ENCODE measurements at regions not wholly inside any gene's neighbourhood (a gene's known extent, or its start where the extent isn't known, plus 50 kb on each side); places are given as distances from the start of the nearest gene placed in this dataset.

- Histone ChIP-seq H3K9me3 (ENCODE audit: insufficient read depth, low read depth, low read length) (no peaks in the 10 kb centered on the region), H3K36me3 (ENCODE audit: insufficient read depth, low read depth, low read length) (no peaks in the 10 kb centered on the region), H3K27ac (ENCODE audit: low read length) (no peak overlapping the region), H3K4me1 (ENCODE audit: insufficient read depth, low read length) (no peaks in the 10 kb centered on the region), H3K9ac (ENCODE audit: low read depth, low read length) (no peak overlapping the region), H3K27me3 (ENCODE audit: insufficient read depth, low read length) (no peaks in the 10 kb centered on the region), H3K4me3 (ENCODE audit: low read length) (no peak overlapping the region)
These were observed 165.3 kb downstream of the SEC61B start for GRCh38 chr9:99387431-99387830.

GRCh38 chr9:99389087-99390033 lies 167.3 kb downstream of the SEC61B start:
- H3K9ac ChIP-seq (ENCODE audit: low read depth, low read length) = no peak overlapping the region
- no peak overlapping the region for H3K4me3 ChIP-seq (ENCODE audit: low read length)
- H3K27ac ChIP-seq (ENCODE audit: low read length) = no peak overlapping the region
- H3K36me3 ChIP-seq (ENCODE audit: insufficient read depth, low read depth, low read length) = no peaks in the 10 kb centered on the region
- no peaks in the 10 kb centered on the region for H3K4me1 ChIP-seq (ENCODE audit: insufficient read depth, low read length)
- H3K27me3 ChIP-seq (ENCODE audit: insufficient read depth, low read length) = no peaks in the 10 kb centered on the region
- H3K9me3 ChIP-seq (ENCODE audit: insufficient read depth, low read depth, low read length) = no peaks in the 10 kb centered on the region

- H3K27ac ChIP-seq (ENCODE audit: low read length) = no peak overlapping the region
- no peak overlapping the region for H3K9ac ChIP-seq (ENCODE audit: low read depth, low read length)
- no peaks in the 10 kb centered on the region for H3K27me3 ChIP-seq (ENCODE audit: insufficient read depth, low read length)
- no peaks in the 10 kb centered on the region for H3K4me1 ChIP-seq (ENCODE audit: insufficient read depth, low read length)
- no peaks in the 10 kb centered on the region for H3K36me3 ChIP-seq (ENCODE audit: insufficient read depth, low read depth, low read length)
- no peaks in the 10 kb centered on the region for H3K9me3 ChIP-seq (ENCODE audit: insufficient read depth, low read depth, low read length)
- H3K4me3 ChIP-seq (ENCODE audit: low read length) = no peak overlapping the region
These were observed 170.0 kb downstream of the SEC61B start for GRCh38 chr9:99391937-99392594.

GRCh38 chr9:99392986-99393385 lies 170.9 kb downstream of the SEC61B start:
- H3K9ac ChIP-seq (ENCODE audit: low read depth, low read length) = no peak overlapping the region
- H3K36me3 ChIP-seq (ENCODE audit: insufficient read depth, low read depth, low read length) = no peaks in the 10 kb centered on the region
- no peaks in the 10 kb centered on the region for H3K9me3 ChIP-seq (ENCODE audit: insufficient read depth, low read depth, low read length)
- H3K4me1 ChIP-seq (ENCODE audit: insufficient read depth, low read length) = no peaks in the 10 kb centered on the region
- H3K4me3 ChIP-seq (ENCODE audit: low read length) = no peak overlapping the region
- no peaks in the 10 kb centered on the region for H3K27me3 ChIP-seq (ENCODE audit: insufficient read depth, low read length)
- H3K27ac ChIP-seq (ENCODE audit: low read length) = no peak overlapping the region

GRCh38 chr9:99393993-99394392 lies 171.9 kb downstream of the SEC61B start:
- H3K27ac ChIP-seq (ENCODE audit: low read length) = no peak overlapping the region
- H3K36me3 ChIP-seq (ENCODE audit: insufficient read depth, low read depth, low read length) = no peaks in the 10 kb centered on the region
- H3K9me3 ChIP-seq (ENCODE audit: insufficient read depth, low read depth, low read length) = no peaks in the 10 kb centered on the region
- no peak overlapping the region for H3K4me3 ChIP-seq (ENCODE audit: low read length)
- no peak overlapping the region for H3K9ac ChIP-seq (ENCODE audit: low read depth, low read length)
- no peaks in the 10 kb centered on the region for H3K4me1 ChIP-seq (ENCODE audit: insufficient read depth, low read length)
- no peaks in the 10 kb centered on the region for H3K27me3 ChIP-seq (ENCODE audit: insufficient read depth, low read length)

- no peak overlapping the region for H3K27ac ChIP-seq (ENCODE audit: low read length)
These were observed 176.2 kb downstream of the SEC61B start for GRCh38 chr9:99398241-99398640.

GRCh38 chr9:99399474-99399873 lies 177.4 kb downstream of the SEC61B start:
- Histone ChIP-seq H3K36me3 (ENCODE audit: insufficient read depth, low read depth, low read length) (no peaks in the 10 kb centered on the region), H3K27ac (ENCODE audit: low read length) (no peak overlapping the region), H3K4me3 (ENCODE audit: low read length) (no peak overlapping the region), H3K9ac (ENCODE audit: low read depth, low read length) (no peak overlapping the region), H3K27me3 (ENCODE audit: insufficient read depth, low read length) (no peaks in the 10 kb centered on the region), H3K9me3 (ENCODE audit: insufficient read depth, low read depth, low read length) (no peaks in the 10 kb centered on the region), H3K4me1 (ENCODE audit: insufficient read depth, low read length) (no peaks in the 10 kb centered on the region)

More at GRCh38 chr9:99398241-99398640, 176.2 kb downstream of the SEC61B start:
- H3K9me3 ChIP-seq (ENCODE audit: insufficient read depth, low read depth, low read length) = no peaks in the 10 kb centered on the region
- H3K9ac ChIP-seq (ENCODE audit: low read depth, low read length) = no peak overlapping the region
- no peaks in the 10 kb centered on the region for H3K27me3 ChIP-seq (ENCODE audit: insufficient read depth, low read length)
- no peaks in the 10 kb centered on the region for H3K4me1 ChIP-seq (ENCODE audit: insufficient read depth, low read length)
- no peak overlapping the region for H3K4me3 ChIP-seq (ENCODE audit: low read length)
- H3K36me3 ChIP-seq (ENCODE audit: insufficient read depth, low read depth, low read length) = no peaks in the 10 kb centered on the region

- Histone ChIP-seq H3K9me3 (ENCODE audit: insufficient read depth, low read depth, low read length) (no peaks in the 10 kb centered on the region), H3K4me3 (ENCODE audit: low read length) (no peak overlapping the region), H3K27me3 (ENCODE audit: insufficient read depth, low read length) (no peaks in the 10 kb centered on the region), H3K27ac (ENCODE audit: low read length) (no peak overlapping the region), H3K36me3 (ENCODE audit: insufficient read depth, low read depth, low read length) (no peaks in the 10 kb centered on the region), H3K9ac (ENCODE audit: low read depth, low read length) (no peak overlapping the region), H3K4me1 (ENCODE audit: insufficient read depth, low read length) (no peaks in the 10 kb centered on the region)
These were observed 178.2 kb downstream of the SEC61B start for GRCh38 chr9:99400184-99400731.

- Histone ChIP-seq H3K4me3 (ENCODE audit: low read length) (no peak overlapping the region), H3K4me1 (ENCODE audit: insufficient read depth, low read length) (no peaks in the 10 kb centered on the region), H3K36me3 (ENCODE audit: insufficient read depth, low read depth, low read length) (no peaks in the 10 kb centered on the region), H3K27ac (ENCODE audit: low read length) (no peak overlapping the region), H3K9ac (ENCODE audit: low read depth, low read length) (no peak overlapping the region), H3K9me3 (ENCODE audit: insufficient read depth, low read depth, low read length) (no peaks in the 10 kb centered on the region), H3K27me3 (ENCODE audit: insufficient read depth, low read length) (no peaks in the 10 kb centered on the region)
These were observed 179.8 kb downstream of the SEC61B start for GRCh38 chr9:99401680-99402504.

- H3K36me3 ChIP-seq (ENCODE audit: insufficient read depth, low read depth, low read length) = no peaks in the 10 kb centered on the region
- no peak overlapping the region for H3K4me3 ChIP-seq (ENCODE audit: low read length)
- no peaks in the 10 kb centered on the region for H3K9me3 ChIP-seq (ENCODE audit: insufficient read depth, low read depth, low read length)
- no peak overlapping the region for H3K27ac ChIP-seq (ENCODE audit: low read length)
- no peaks in the 10 kb centered on the region for H3K4me1 ChIP-seq (ENCODE audit: insufficient read depth, low read length)
- no peaks in the 10 kb centered on the region for H3K27me3 ChIP-seq (ENCODE audit: insufficient read depth, low read length)
- no peak overlapping the region for H3K9ac ChIP-seq (ENCODE audit: low read depth, low read length)
These were observed 181.3 kb downstream of the SEC61B start for GRCh38 chr9:99403371-99403770.

- Histone ChIP-seq H3K36me3 (ENCODE audit: insufficient read depth, low read depth, low read length) (no peaks in the 10 kb centered on the region), H3K4me3 (ENCODE audit: low read length) (no peak overlapping the region), H3K27me3 (ENCODE audit: insufficient read depth, low read length) (no peaks in the 10 kb centered on the region), H3K9ac (ENCODE audit: low read depth, low read length) (no peak overlapping the region), H3K27ac (ENCODE audit: low read length) (no peak overlapping the region), H3K4me1 (ENCODE audit: insufficient read depth, low read length) (no peaks in the 10 kb centered on the region), H3K9me3 (ENCODE audit: insufficient read depth, low read depth, low read length) (no peaks in the 10 kb centered on the region)
These were observed 183.3 kb downstream of the SEC61B start for GRCh38 chr9:99405359-99405758.

Data from iPS-20b (cell line).